Glutamatergic neuron (in vitro differentiated cells): ENCODE measurements at regions not wholly inside any gene's neighbourhood (a gene's known extent, or its start where the extent isn't known, plus 50 kb on each side); places are given as distances from the start of the nearest gene placed in this dataset.

ENCODE experiments used
- DNase-seq: peaks from one replicate; pipeline ENCODE4 v3.0.0; 2022
- H3K27ac Mint-ChIP-seq: one replicate; pipeline ENCODE4 v1.8.0; 2020; ENCODE audit warnings: mild to moderate bottlenecking, mixed read lengths, inconsistent platforms; ENCODE audit not compliant: unreplicated experiment
- H3K27me3 Mint-ChIP-seq: one replicate; pipeline ENCODE4 v1.8.0; 2020; ENCODE audit warnings: mild to moderate bottlenecking, moderate library complexity, mixed read lengths, inconsistent platforms; ENCODE audit not compliant: unreplicated experiment
- H3K36me3 Mint-ChIP-seq: one replicate; pipeline ENCODE4 v1.8.0; 2020; ENCODE audit warnings: mild to moderate bottlenecking, mixed read lengths, inconsistent platforms; ENCODE audit not compliant: unreplicated experiment
- H3K4me1 Mint-ChIP-seq: one replicate; pipeline ENCODE4 v1.8.0; 2020; ENCODE audit warnings: mild to moderate bottlenecking, low read depth, mixed read lengths, inconsistent platforms; ENCODE audit not compliant: unreplicated experiment
- H3K4me3 Mint-ChIP-seq: one replicate; pipeline ENCODE4 v1.8.0; 2020; ENCODE audit warnings: mild to moderate bottlenecking, mixed read lengths, inconsistent platforms; ENCODE audit not compliant: unreplicated experiment
- H3K9me3 Mint-ChIP-seq: one replicate; pipeline ENCODE4 v1.8.0; 2020; ENCODE audit warnings: mild to moderate bottlenecking, moderate library complexity, mixed read lengths, inconsistent platforms; ENCODE audit not compliant: unreplicated experiment
- CTCF ChIP-seq: fragments of 200-600 bp; sonication (generic); IDR thresholded peaks from one replicate; pipeline ENCODE4 v1.5.0; 2021; ENCODE audit not compliant: partially characterized antibody, unreplicated experiment

- Mint-ChIP-seq H3K4me1 (no peaks in the 10 kb centered on the region), H3K27ac (no peak overlapping the region), H3K27me3 (no peaks in the 10 kb centered on the region), H3K4me3 (no peak overlapping the region), H3K9me3 (no peaks in the 10 kb centered on the region), H3K36me3 (no peaks in the 10 kb centered on the region)
- DNase-seq = no peak
- no peak for TF ChIP-seq CTCF
These were observed 50.2 kb upstream of the FGF3 start for GRCh38 chr11:69869311-69869939.

- H3K4me1 Mint-ChIP-seq = no peaks in the 10 kb centered on the region
- no peak overlapping the region for H3K4me3 Mint-ChIP-seq
- no peak for DNase-seq
- no peaks in the 10 kb centered on the region for H3K27me3 Mint-ChIP-seq
- no peaks in the 10 kb centered on the region for H3K36me3 Mint-ChIP-seq
- H3K9me3 Mint-ChIP-seq = no peaks in the 10 kb centered on the region
- no peak overlapping the region for H3K27ac Mint-ChIP-seq
- no peak for TF ChIP-seq CTCF
These were observed 51.5 kb upstream of the FGF3 start for GRCh38 chr11:69870766-69871165.

DNA sequence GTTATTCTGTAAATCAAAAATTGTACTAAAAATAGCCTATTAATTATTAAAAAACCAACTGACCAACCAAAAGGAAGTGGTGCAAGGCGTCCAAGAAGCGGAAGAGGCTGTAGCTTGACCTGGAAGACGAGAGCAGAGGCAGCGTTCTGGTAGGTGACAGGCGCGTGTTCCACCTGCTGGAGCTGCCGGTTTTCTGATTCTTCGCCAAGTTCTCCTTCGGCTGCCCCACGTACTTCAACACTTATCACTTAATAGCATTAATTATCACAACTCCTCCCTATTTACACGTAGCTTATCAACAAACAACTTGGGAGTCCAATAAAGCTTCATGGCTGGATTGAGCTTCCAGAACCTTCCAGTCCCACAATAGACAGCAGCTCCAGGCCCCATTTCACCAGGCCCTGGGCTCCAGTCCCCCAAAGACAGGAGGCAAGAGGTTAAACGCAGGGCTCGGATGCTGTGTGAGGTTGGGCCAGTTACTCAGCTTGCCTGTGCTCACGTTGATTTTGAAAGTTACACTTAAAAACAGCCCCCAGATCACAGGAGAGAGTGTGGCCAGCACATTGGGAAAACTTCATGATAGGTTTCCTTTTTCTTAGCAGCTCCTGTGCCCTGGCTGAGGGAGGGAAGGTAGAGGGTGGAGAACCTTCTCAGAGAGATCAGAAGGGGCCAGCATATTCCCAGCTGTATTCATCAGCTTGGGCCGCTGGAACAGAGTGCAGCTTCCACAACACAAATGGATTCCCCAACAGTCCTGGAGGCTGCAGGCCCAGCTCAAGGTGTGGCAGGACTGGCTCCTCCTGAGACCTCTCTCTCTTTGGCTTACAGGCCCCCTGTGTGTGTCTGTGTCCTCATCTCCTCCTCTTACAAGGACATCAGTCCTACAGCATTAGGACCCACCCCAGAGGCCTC, 54.2 kb upstream of the FGF3 start:
- H3K4me3 Mint-ChIP-seq = no peak overlapping the region
- no peak for TF ChIP-seq CTCF
- H3K4me1 Mint-ChIP-seq = no peaks in the 10 kb centered on the region
- H3K27me3 Mint-ChIP-seq = no peaks in the 10 kb centered on the region
- no peak overlapping the region for H3K27ac Mint-ChIP-seq
- H3K9me3 Mint-ChIP-seq = peaks cover 3% of the 10 kb centered on the region
- H3K36me3 Mint-ChIP-seq = peaks cover 6% of the 10 kb centered on the region
- DNase-seq = no peak

GRCh38 chr11:69874178-69874983, 55.2 kb upstream of the FGF3 start:
- peaks cover 2% of the 10 kb centered on the region for H3K27me3 Mint-ChIP-seq
- peaks cover 3% of the 10 kb centered on the region for H3K9me3 Mint-ChIP-seq
- TF ChIP-seq CTCF = no peak
- H3K4me3 Mint-ChIP-seq = no peak overlapping the region
- no peaks in the 10 kb centered on the region for H3K4me1 Mint-ChIP-seq
- peaks cover 6% of the 10 kb centered on the region for H3K36me3 Mint-ChIP-seq
- no peak overlapping the region for H3K27ac Mint-ChIP-seq
- no peak for DNase-seq
